Stimulated activated naive B cell treated with anti-CD40 and anti-IgM and Interleukin-4, amounts not matched to agents 10 μg/mL and 1 μg/mL and 100 μg/mL, for 72 hours (primary cell): ENCODE measurements at regions not wholly inside any gene's neighbourhood (a gene's known extent, or its start where the extent isn't known, plus 50 kb on each side); places are given as distances from the start of the nearest gene placed in this dataset.
"Not testable (repeated sequence)": the region's sequence is repeated elsewhere in the genome, so short reads cannot be mapped to it uniquely, and the experiment has no call there.

Experiments
- ATAC-seq, 2 donors: fragments of 150-1000 bp; cut with Tn5 transposase; replicated peaks; 2 replicates each; pipeline ENCODE4 v1.10.0; 2021; ENCODE audit warnings: moderate library complexity in 1 of 2
- DNase-seq: peaks from one replicate; pipeline ENCODE4 v3.0.0; 2021
- H3K27ac Mint-ChIP-seq: one replicate; pipeline ENCODE4 v1.8.0; 2022; ENCODE audit warnings: mild to moderate bottlenecking, mixed read lengths
- H3K27me3 Mint-ChIP-seq, 2 donors: one replicate each; pipeline ENCODE4 v1.8.0; 2022; ENCODE audit warnings: mixed read lengths in 2 of 2
- H3K36me3 Mint-ChIP-seq, 2 donors: one replicate each; pipeline ENCODE4 v1.8.0; 2022; ENCODE audit warnings: mixed read lengths in 2 of 2, mild to moderate bottlenecking in 1 of 2
- H3K4me1 Mint-ChIP-seq, 2 donors: one replicate each; pipeline ENCODE4 v1.8.0; 2022; ENCODE audit warnings: mixed read lengths in 2 of 2, mild to moderate bottlenecking in 1 of 2
- H3K4me3 Mint-ChIP-seq, 2 donors: one replicate each; pipeline ENCODE4 v1.8.0; 2022; ENCODE audit warnings: mild to moderate bottlenecking in 2 of 2, mixed read lengths in 2 of 2, moderate library complexity in 1 of 2
- H3K9me3 Mint-ChIP-seq, 2 donors: one replicate each; pipeline ENCODE4 v1.8.0; 2022; ENCODE audit warnings: mixed read lengths in 2 of 2, mild to moderate bottlenecking in 1 of 2

- H3K27ac Mint-ChIP-seq, DNase-seq, H3K4me1 Mint-ChIP-seq, ATAC-seq, H3K9me3 Mint-ChIP-seq, H3K36me3 Mint-ChIP-seq, H3K4me3 Mint-ChIP-seq: not testable (repeated sequence)
- H3K27me3 Mint-ChIP-seq: peaks cover 7 to 21% of the 10 kb centered on the region in 2 donors
These were observed 231.5 kb downstream of the GATA3 start for GRCh38 chr10:8285970-8286369.

GRCh38 chr10:8288600-8288999 lies 234.1 kb downstream of the GATA3 start:
- ATAC-seq (no peak), DNase-seq (no peak)
- Mint-ChIP-seq H3K4me3 (no peak overlapping the region), H3K36me3 (no peaks in the 10 kb centered on the region), H3K9me3 (peaks cover 1 to 6% of the 10 kb centered on the region in 2 donors), H3K27me3 (peaks cover 7 to 11% of the 10 kb centered on the region in 2 donors), H3K4me1 (no peaks in the 10 kb centered on the region), H3K27ac (no peak overlapping the region)

- H3K36me3 Mint-ChIP-seq: no peaks in the 10 kb centered on the region
- no peaks in the 10 kb centered on the region for H3K4me1 Mint-ChIP-seq
- DNase-seq (no peak), ATAC-seq (no peak)
- no peak overlapping the region for H3K4me3 Mint-ChIP-seq
- H3K27me3 Mint-ChIP-seq: peaks cover 8 to 9% of the 10 kb centered on the region in 2 donors
- H3K27ac Mint-ChIP-seq: no peak overlapping the region
- H3K9me3 Mint-ChIP-seq: peaks cover 1 to 5% of the 10 kb centered on the region in 2 donors
These were observed 234.9 kb downstream of the GATA3 start for GRCh38 chr10:8289186-8289924.

GRCh38 chr10:8294779-8295178 lies 240.3 kb downstream of the GATA3 start:
- Mint-ChIP-seq H3K4me1 (no peaks in the 10 kb centered on the region), H3K27me3 (peaks cover 22 to 29% of the 10 kb centered on the region in 2 donors)

GRCh38 chr10:8295311-8295710 lies 240.8 kb downstream of the GATA3 start:
- Mint-ChIP-seq H3K27ac (no peak overlapping the region), H3K4me3 (no peak overlapping the region), H3K27me3 (peaks cover 22 to 27% of the 10 kb centered on the region in 2 donors), H3K9me3 (peaks cover 0 to 6% of the 10 kb centered on the region in 2 donors), H3K36me3 (no peaks in the 10 kb centered on the region), H3K4me1 (no peaks in the 10 kb centered on the region)
- ATAC-seq (no peak), DNase-seq (no peak)

More at GRCh38 chr10:8294779-8295178, 240.3 kb downstream of the GATA3 start:
- ATAC-seq (no peak), DNase-seq (no peak)
- H3K27ac Mint-ChIP-seq: no peak overlapping the region
- no peaks in the 10 kb centered on the region for H3K36me3 Mint-ChIP-seq
- H3K9me3 Mint-ChIP-seq: peaks cover 0 to 6% of the 10 kb centered on the region in 2 donors
- no peak overlapping the region for H3K4me3 Mint-ChIP-seq

GRCh38 chr10:8296090-8296733 lies 241.7 kb downstream of the GATA3 start:
- H3K27ac Mint-ChIP-seq: no peak overlapping the region
- no peaks in the 10 kb centered on the region for H3K36me3 Mint-ChIP-seq
- ATAC-seq: no peak
- H3K4me3 Mint-ChIP-seq: no peak overlapping the region
- no peaks in the 10 kb centered on the region for H3K4me1 Mint-ChIP-seq
- H3K27me3 Mint-ChIP-seq: peaks cover 15 to 22% of the 10 kb centered on the region in 2 donors
- no peak for DNase-seq
- peaks cover 0 to 6% of the 10 kb centered on the region in 2 donors for H3K9me3 Mint-ChIP-seq

- H3K9me3 Mint-ChIP-seq: peaks cover 0 to 6% of the 10 kb centered on the region in 2 donors
- no peaks in the 10 kb centered on the region for H3K36me3 Mint-ChIP-seq
- no peaks in the 10 kb centered on the region for H3K4me1 Mint-ChIP-seq
- H3K27me3 Mint-ChIP-seq: peaks cover 15 to 22% of the 10 kb centered on the region in 2 donors
- no peak overlapping the region for H3K4me3 Mint-ChIP-seq
- ATAC-seq: no peak
- DNase-seq: no peak
- H3K27ac Mint-ChIP-seq: no peak overlapping the region
These were observed 242.2 kb downstream of the GATA3 start for GRCh38 chr10:8296734-8297101.

GRCh38 chr10:8297107-8297506 lies 242.6 kb downstream of the GATA3 start:
- H3K27ac Mint-ChIP-seq: no peak overlapping the region
- no peaks in the 10 kb centered on the region for H3K36me3 Mint-ChIP-seq
- H3K4me3 Mint-ChIP-seq: no peak overlapping the region
- no peaks in the 10 kb centered on the region for H3K4me1 Mint-ChIP-seq
- DNase-seq (no peak), ATAC-seq (no peak)
- H3K9me3 Mint-ChIP-seq: peaks cover 0 to 6% of the 10 kb centered on the region in 2 donors
- H3K27me3 Mint-ChIP-seq: peaks cover 15 to 22% of the 10 kb centered on the region in 2 donors

- no peaks in the 10 kb centered on the region for H3K4me1 Mint-ChIP-seq
- H3K27ac Mint-ChIP-seq: no peak overlapping the region
- peaks cover 0 to 6% of the 10 kb centered on the region in 2 donors for H3K9me3 Mint-ChIP-seq
- no peak for DNase-seq
- peaks cover 15 to 28% of the 10 kb centered on the region in 2 donors for H3K27me3 Mint-ChIP-seq
- H3K4me3 Mint-ChIP-seq: no peak overlapping the region
- ATAC-seq: no peak
- no peaks in the 10 kb centered on the region for H3K36me3 Mint-ChIP-seq
These were observed 243.5 kb downstream of the GATA3 start for GRCh38 chr10:8297959-8298358.

- Mint-ChIP-seq H3K4me1 (no peaks in the 10 kb centered on the region), H3K9me3 (peaks cover 0 to 6% of the 10 kb centered on the region in 2 donors), H3K4me3 (no peak overlapping the region), H3K27me3 (peaks cover 15 to 29% of the 10 kb centered on the region in 2 donors), H3K27ac (no peak overlapping the region), H3K36me3 (no peaks in the 10 kb centered on the region)
- DNase-seq: no peak
- ATAC-seq: no peak
These were observed 244.5 kb downstream of the GATA3 start for GRCh38 chr10:8298896-8299570.

GRCh38 chr10:8300925-8301324 lies 246.4 kb downstream of the GATA3 start:
- ATAC-seq (no peak), DNase-seq (no peak)
- H3K27ac Mint-ChIP-seq: no peak overlapping the region
- no peaks in the 10 kb centered on the region for H3K4me1 Mint-ChIP-seq
- H3K36me3 Mint-ChIP-seq: no peaks in the 10 kb centered on the region
- no peak overlapping the region for H3K4me3 Mint-ChIP-seq
- H3K9me3 Mint-ChIP-seq: peaks cover 1 to 6% of the 10 kb centered on the region in 2 donors
- H3K27me3 Mint-ChIP-seq: peaks cover 11 to 29% of the 10 kb centered on the region in 2 donors

- H3K27ac Mint-ChIP-seq: no peak overlapping the region
- ATAC-seq (no peak), DNase-seq (no peak)
- no peaks in the 10 kb centered on the region for H3K4me1 Mint-ChIP-seq
- peaks cover 1 to 6% of the 10 kb centered on the region in 2 donors for H3K9me3 Mint-ChIP-seq
- peaks cover 11 to 29% of the 10 kb centered on the region in 2 donors for H3K27me3 Mint-ChIP-seq
- no peak overlapping the region for H3K4me3 Mint-ChIP-seq
- no peaks in the 10 kb centered on the region for H3K36me3 Mint-ChIP-seq
These were observed 246.8 kb downstream of the GATA3 start for GRCh38 chr10:8301333-8301732.

- no peak for DNase-seq
- H3K27ac Mint-ChIP-seq: no peak overlapping the region
These were observed 247.3 kb downstream of the GATA3 start for GRCh38 chr10:8301831-8302230.

GRCh38 chr10:8302565-8302964 lies 248.1 kb downstream of the GATA3 start:
- Mint-ChIP-seq H3K4me3 (no peak overlapping the region), H3K27ac (no peak overlapping the region)

More at GRCh38 chr10:8301831-8302230, 247.3 kb downstream of the GATA3 start:
- Mint-ChIP-seq H3K4me1 (no peaks in the 10 kb centered on the region), H3K27me3 (peaks cover 11 to 28% of the 10 kb centered on the region in 2 donors), H3K36me3 (no peaks in the 10 kb centered on the region), H3K9me3 (peaks cover 1 to 6% of the 10 kb centered on the region in 2 donors), H3K4me3 (no peak overlapping the region)
- ATAC-seq: no peak

More at GRCh38 chr10:8302565-8302964, 248.1 kb downstream of the GATA3 start:
- Mint-ChIP-seq H3K27me3 (peaks cover 5 to 22% of the 10 kb centered on the region in 2 donors), H3K9me3 (peaks cover 0 to 1% of the 10 kb centered on the region in 2 donors), H3K4me1 (no peaks in the 10 kb centered on the region), H3K36me3 (no peaks in the 10 kb centered on the region)
- DNase-seq (no peak), ATAC-seq (no peak)
